Activated B cell treated with CpG ODN at 0.5 μM for 24 hours (primary cell): ENCODE measurements at regions not wholly inside any gene's neighbourhood (a gene's known extent, or its start where the extent isn't known, plus 50 kb on each side); places are given as distances from the start of the nearest gene placed in this dataset.

Source experiments
- ATAC-seq: fragments of 200-7000 bp; cut with Tn5 transposase; one replicate; pipeline ENCODE4 v1.10.0; 2021; ENCODE audit warnings: low read depth, mild to moderate bottlenecking, moderate library complexity
- CTCF ChIA-PET: fragments of 350-600 bp; sonication (Branson Sonifier 250); formaldehyde crosslinking; loops from one replicate; lab custom pipeline; 2021; ENCODE audit warnings: antibody characterized with exemption; lab: Charles Lee
- POLR2A ChIA-PET: fragments of 350-600 bp; sonication (Branson Sonifier 250); formaldehyde crosslinking; loops from one replicate; lab custom pipeline; 2021; ENCODE audit warnings: antibody characterized with exemption; lab: Charles Lee
- DNase-seq: peaks from one replicate; pipeline ENCODE4 v3.0.0; 2022
- H3K27ac Mint-ChIP-seq: one replicate; pipeline ENCODE4 v1.8.0; 2020; ENCODE audit warnings: mixed read lengths
- H3K27me3 Mint-ChIP-seq: one replicate; pipeline ENCODE4 v1.8.0; 2021; ENCODE audit warnings: mixed read lengths
- H3K36me3 Mint-ChIP-seq: one replicate; pipeline ENCODE4 v1.8.0; 2021; ENCODE audit warnings: low read depth, mixed read lengths
- H3K4me1 Mint-ChIP-seq: one replicate; pipeline ENCODE4 v1.8.0; 2021; ENCODE audit warnings: mixed read lengths
- H3K4me3 Mint-ChIP-seq: one replicate; pipeline ENCODE4 v1.8.0; 2020; ENCODE audit warnings: mild to moderate bottlenecking, mixed read lengths
- H3K9me3 Mint-ChIP-seq: one replicate; pipeline ENCODE4 v1.8.0; 2020; ENCODE audit warnings: mixed read lengths
- intact Hi-C: fragments of 100-400 bp; cut with micrococcal nuclease; formaldehyde crosslinking; loops from one replicate; pipeline ENCODE4 v1.15.1; 2024
- TF ChIP-seq, protein P1 (sequence below): fragments of 200-600 bp; IDR thresholded peaks from one replicate; pipeline ENCODE4 v1.8.0; 2022; ENCODE audit warnings: antibody characterized with exemption, mild to moderate bottlenecking

DNA sequence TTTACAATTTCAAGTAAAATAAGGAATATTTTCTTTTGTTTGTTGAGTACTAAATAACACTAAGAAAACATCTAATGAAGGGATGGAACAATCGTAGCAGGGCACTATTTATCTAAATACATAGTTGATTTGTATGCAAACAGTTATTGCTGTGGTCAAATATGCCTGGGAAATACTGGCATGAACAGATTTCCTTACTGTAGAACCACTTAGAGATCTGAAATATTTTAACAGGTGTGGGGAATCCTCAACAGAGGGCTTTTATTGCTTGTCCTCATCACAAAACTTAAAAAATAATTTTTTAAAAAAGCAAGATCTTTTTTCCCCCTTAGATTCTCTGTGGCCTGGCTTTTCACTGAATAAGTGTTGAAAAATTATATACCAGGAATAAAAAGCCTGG is 233.0 kb upstream of the FAM83B start:
- DNase-seq, result no peak
- Mint-ChIP-seq H3K27me3 (no peaks in the 10 kb centered on the region), H3K4me1 (no peaks in the 10 kb centered on the region), H3K4me3 (no peak overlapping the region), H3K9me3 (no peaks in the 10 kb centered on the region), H3K27ac (no peak overlapping the region), H3K36me3 (no peaks in the 10 kb centered on the region)
- ATAC-seq, result no peak
- intact Hi-C loops, result no loop called here
- ChIA-PET CTCF (no interaction called here), POLR2A (no interaction called here)
- TF ChIP-seq, protein P1, sequence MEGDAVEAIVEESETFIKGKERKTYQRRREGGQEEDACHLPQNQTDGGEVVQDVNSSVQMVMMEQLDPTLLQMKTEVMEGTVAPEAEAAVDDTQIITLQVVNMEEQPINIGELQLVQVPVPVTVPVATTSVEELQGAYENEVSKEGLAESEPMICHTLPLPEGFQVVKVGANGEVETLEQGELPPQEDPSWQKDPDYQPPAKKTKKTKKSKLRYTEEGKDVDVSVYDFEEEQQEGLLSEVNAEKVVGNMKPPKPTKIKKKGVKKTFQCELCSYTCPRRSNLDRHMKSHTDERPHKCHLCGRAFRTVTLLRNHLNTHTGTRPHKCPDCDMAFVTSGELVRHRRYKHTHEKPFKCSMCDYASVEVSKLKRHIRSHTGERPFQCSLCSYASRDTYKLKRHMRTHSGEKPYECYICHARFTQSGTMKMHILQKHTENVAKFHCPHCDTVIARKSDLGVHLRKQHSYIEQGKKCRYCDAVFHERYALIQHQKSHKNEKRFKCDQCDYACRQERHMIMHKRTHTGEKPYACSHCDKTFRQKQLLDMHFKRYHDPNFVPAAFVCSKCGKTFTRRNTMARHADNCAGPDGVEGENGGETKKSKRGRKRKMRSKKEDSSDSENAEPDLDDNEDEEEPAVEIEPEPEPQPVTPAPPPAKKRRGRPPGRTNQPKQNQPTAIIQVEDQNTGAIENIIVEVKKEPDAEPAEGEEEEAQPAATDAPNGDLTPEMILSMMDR, result no peak

DNA sequence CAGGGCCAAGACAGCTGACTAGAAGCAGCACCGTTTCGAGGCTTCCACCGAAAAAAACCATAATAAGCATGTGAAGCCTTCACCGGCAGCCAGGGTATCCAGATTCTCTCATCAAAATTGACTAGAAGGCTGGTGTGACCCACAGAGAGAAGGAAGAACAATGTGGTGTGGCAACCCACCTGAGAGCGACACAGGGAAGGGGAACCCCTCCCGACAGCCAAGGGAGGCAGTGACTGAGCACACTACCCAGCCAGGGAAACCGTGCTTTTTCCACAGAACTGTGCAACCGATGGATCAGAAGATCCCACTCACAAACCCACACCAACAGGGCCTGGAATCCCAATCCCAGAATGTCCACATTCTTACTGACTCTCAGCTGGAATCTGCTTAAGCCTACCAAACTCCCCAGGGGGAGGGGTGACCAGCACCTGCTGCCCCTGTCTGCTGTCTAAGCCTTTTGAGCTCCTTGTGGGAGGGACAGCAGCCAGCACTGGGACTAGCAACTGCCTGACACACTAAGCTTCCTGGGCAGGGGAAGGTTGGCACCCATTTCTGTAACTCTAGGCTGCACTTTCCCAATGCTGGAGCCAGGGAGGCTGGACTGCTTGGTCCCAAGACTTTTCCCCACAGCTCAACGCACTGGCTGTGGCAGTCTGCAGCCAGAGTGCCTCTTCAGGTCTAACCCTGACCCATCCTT is 231.9 kb upstream of the FAM83B start:
- ChIA-PET CTCF (no interaction called here), POLR2A (no interaction called here)
- H3K36me3 Mint-ChIP-seq, result no peaks in the 10 kb centered on the region
- H3K27me3 Mint-ChIP-seq, result no peaks in the 10 kb centered on the region
- H3K9me3 Mint-ChIP-seq, result no peaks in the 10 kb centered on the region
- intact Hi-C loops, result no loop called here
- no peak overlapping the region for H3K4me3 Mint-ChIP-seq
- ATAC-seq, result no peak
- TF ChIP-seq, protein P1, result no peak
- no peaks in the 10 kb centered on the region for H3K4me1 Mint-ChIP-seq
- H3K27ac Mint-ChIP-seq, result no peak overlapping the region
- DNase-seq, result no peak

DNA sequence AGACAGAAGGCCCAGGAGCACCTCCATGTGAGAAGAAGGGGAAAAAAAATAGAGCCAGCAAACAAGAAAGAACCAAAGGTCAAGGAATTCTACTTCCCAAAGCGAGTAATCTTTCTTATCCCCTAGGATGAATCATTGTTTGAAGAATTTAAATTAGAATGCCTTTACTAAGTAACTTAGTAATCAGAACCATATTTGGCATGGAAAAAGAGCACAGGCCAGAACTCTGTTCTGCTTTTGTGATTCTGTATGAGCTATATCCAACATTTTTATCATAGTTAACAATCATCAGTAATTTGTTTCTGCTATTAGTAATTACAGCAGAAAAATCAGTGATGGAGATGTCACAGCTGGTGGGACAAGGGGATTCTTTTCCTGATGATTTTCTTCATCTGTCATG is 228.8 kb upstream of the FAM83B start:
- Mint-ChIP-seq H3K36me3 (no peaks in the 10 kb centered on the region), H3K9me3 (no peaks in the 10 kb centered on the region), H3K4me3 (no peak overlapping the region), H3K27me3 (no peaks in the 10 kb centered on the region), H3K27ac (no peak overlapping the region), H3K4me1 (no peaks in the 10 kb centered on the region)
- no peak for ATAC-seq
- ChIA-PET POLR2A (no interaction called here), CTCF (no interaction called here)
- intact Hi-C loops, result no loop called here
- TF ChIP-seq, protein P1, result no peak
- DNase-seq, result no peak

DNA sequence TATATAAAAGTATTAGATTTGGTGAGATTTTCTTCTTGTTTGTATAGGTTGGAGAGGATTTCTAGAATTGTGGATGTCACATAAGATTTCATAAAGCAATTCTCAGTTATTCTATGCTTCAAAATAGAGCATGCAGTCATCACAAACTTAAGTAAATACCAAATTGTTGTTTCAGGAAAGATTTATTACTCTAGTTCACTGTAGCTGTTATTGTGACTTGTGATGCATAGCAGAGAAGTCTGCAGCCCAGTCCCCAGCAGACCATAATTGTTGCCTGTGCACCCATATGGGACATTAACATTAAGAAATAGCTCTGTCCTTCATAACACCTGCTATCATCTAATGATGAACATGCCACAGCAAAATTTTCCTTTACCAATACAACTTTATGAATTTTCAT is 228.0 kb upstream of the FAM83B start:
- intact Hi-C loops, result no loop called here
- Mint-ChIP-seq H3K9me3 (no peaks in the 10 kb centered on the region), H3K27me3 (no peaks in the 10 kb centered on the region), H3K27ac (no peak overlapping the region), H3K36me3 (no peaks in the 10 kb centered on the region), H3K4me1 (no peaks in the 10 kb centered on the region), H3K4me3 (no peak overlapping the region)
- POLR2A ChIA-PET, result no interaction called here
- CTCF ChIA-PET, result no interaction called here
- TF ChIP-seq, protein P1, result no peak
- DNase-seq (no peak), ATAC-seq (no peak)

DNA sequence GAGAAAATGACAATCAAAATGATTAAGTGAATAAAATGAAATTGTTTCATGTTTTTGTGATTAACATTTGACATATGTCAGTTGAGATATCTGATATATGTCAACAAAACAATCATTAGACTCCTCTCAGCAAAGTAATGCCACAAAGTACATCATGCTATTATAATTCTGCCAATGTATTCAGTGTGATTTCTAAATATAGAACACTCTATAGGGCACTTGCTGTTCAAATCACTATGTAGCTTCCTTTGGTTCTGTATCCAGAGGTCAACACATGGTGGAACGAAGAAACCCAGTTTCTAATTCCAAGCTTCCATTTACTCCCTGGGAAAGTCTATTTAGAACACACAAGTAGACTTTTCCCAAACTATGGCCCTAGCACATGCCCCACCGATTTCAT is 227.5 kb upstream of the FAM83B start:
- Mint-ChIP-seq H3K36me3 (no peaks in the 10 kb centered on the region), H3K9me3 (no peaks in the 10 kb centered on the region), H3K4me1 (no peaks in the 10 kb centered on the region), H3K27me3 (no peaks in the 10 kb centered on the region), H3K4me3 (no peak overlapping the region), H3K27ac (no peak overlapping the region)
- TF ChIP-seq, protein P1, result no peak
- ChIA-PET POLR2A (no interaction called here), CTCF (no interaction called here)
- ATAC-seq (no peak), DNase-seq (no peak)
- intact Hi-C loops, result no loop called here
